H9 (cell line): ENCODE measurements at regions not wholly inside any gene's neighbourhood (a gene's known extent, or its start where the extent isn't known, plus 50 kb on each side); places are given as distances from the start of the nearest gene placed in this dataset.

Source experiments
- DNase-seq: peaks from one replicate; pipeline ENCODE4 v3.0.0-alpha.2; 2017
- H2AFZ ChIP-seq: one replicate; pipeline ENCODE4 v1.6.1; 2013; ENCODE audit warnings: mild to moderate bottlenecking, low read length, control low read depth, moderate library complexity
- H2AK5ac ChIP-seq: 2 replicates; pipeline ENCODE4 v1.6.1; 2013; ENCODE audit warnings: low read length, control low read depth, mixed read lengths; ENCODE audit not compliant: insufficient read length
- H2BK120ac ChIP-seq: one replicate; pipeline ENCODE4 v1.6.1; 2013; ENCODE audit warnings: low read depth, mild to moderate bottlenecking, low read length, control low read depth, inconsistent platforms; ENCODE audit not compliant: poor library complexity, severe bottlenecking
- H2BK12ac ChIP-seq: 2 replicates; pipeline ENCODE4 v1.6.1; 2013; ENCODE audit warnings: low read length, control low read depth, mixed read lengths, low read depth; ENCODE audit not compliant: insufficient read length
- H2BK15ac ChIP-seq: 2 replicates; pipeline ENCODE4 v1.6.1; 2013; ENCODE audit warnings: low read depth, low read length, control low read depth
- H2BK20ac ChIP-seq: one replicate; pipeline ENCODE4 v1.6.1; 2013; ENCODE audit warnings: low read depth, mild to moderate bottlenecking, low read length, control low read depth, inconsistent platforms; ENCODE audit not compliant: poor library complexity, severe bottlenecking
- H2BK5ac ChIP-seq: 2 replicates; pipeline ENCODE4 v1.6.1; 2013; ENCODE audit warnings: low read length, control low read depth, mixed read lengths; ENCODE audit not compliant: insufficient read length
- H3K14ac ChIP-seq: 2 replicates; pipeline ENCODE4 v1.6.1; 2013; ENCODE audit warnings: low read length, control low read depth; ENCODE audit not compliant: insufficient read depth
- H3K18ac ChIP-seq: 2 replicates; pipeline ENCODE4 v1.6.1; 2013; ENCODE audit warnings: low read depth, mild to moderate bottlenecking, mixed read lengths, low read length, control low read depth; ENCODE audit not compliant: insufficient read length
- H3K23ac ChIP-seq: 2 replicates; pipeline ENCODE4 v1.6.1; 2013; ENCODE audit warnings: low read length, control low read depth, mixed read lengths, low read depth; ENCODE audit not compliant: insufficient read length
- H3K23me2 ChIP-seq: 2 replicates; pipeline ENCODE4 v1.6.1; 2013; ENCODE audit warnings: low read depth, mild to moderate bottlenecking, mixed read lengths, low read length, control low read depth; ENCODE audit not compliant: insufficient read length, poor library complexity, severe bottlenecking
- H3K27ac ChIP-seq: 2 replicates; pipeline ENCODE4 v1.5.1; 2013; ENCODE audit warnings: low read length, control low read depth, mixed read lengths, low read depth; ENCODE audit not compliant: insufficient read length
- H3K27me3 ChIP-seq: 2 replicates; pipeline ENCODE4 v1.6.1; 2013; ENCODE audit warnings: low read length, control low read depth, inconsistent platforms; ENCODE audit not compliant: insufficient read depth
- H3K4ac ChIP-seq: 2 replicates; pipeline ENCODE4 v1.6.1; 2013; ENCODE audit warnings: low read depth, mild to moderate bottlenecking, control low read depth, inconsistent platforms, low read length, moderate library complexity
- H3K4me1 ChIP-seq: 2 replicates; pipeline ENCODE4 v1.6.1; 2013; ENCODE audit warnings: low read length, control low read depth, inconsistent platforms; ENCODE audit not compliant: insufficient read depth
- H3K4me2 ChIP-seq: 2 replicates; pipeline ENCODE4 v1.6.1; 2013; ENCODE audit warnings: low read length, control low read depth, mixed read lengths; ENCODE audit not compliant: insufficient read length, insufficient read depth
- H3K56ac ChIP-seq: 2 replicates; pipeline ENCODE4 v1.6.1; 2013; ENCODE audit warnings: low read depth, mild to moderate bottlenecking, mixed read lengths, low read length, control low read depth; ENCODE audit not compliant: insufficient read length
- H3K79me1 ChIP-seq: 2 replicates; pipeline ENCODE4 v1.6.1; 2013; ENCODE audit warnings: low read depth, mild to moderate bottlenecking, moderate library complexity, low read length, control low read depth, inconsistent platforms; ENCODE audit not compliant: insufficient read depth, poor library complexity, severe bottlenecking
- H3K79me2 ChIP-seq: 2 replicates; pipeline ENCODE4 v1.6.1; 2013; ENCODE audit warnings: low read length, control low read depth, inconsistent platforms; ENCODE audit not compliant: insufficient read depth
- H3K9ac ChIP-seq: 2 replicates; pipeline ENCODE4 v1.6.1; 2013; ENCODE audit warnings: low read length, control low read depth, mixed read lengths; ENCODE audit not compliant: insufficient read length; ENCODE audit errors: extremely low read depth
- H3K9me3 ChIP-seq: one replicate; pipeline ENCODE4 v1.6.1; 2013; ENCODE audit warnings: low read depth, low read length, inconsistent platforms; ENCODE audit not compliant: control insufficient read depth
- H3T11ph ChIP-seq: one replicate; pipeline ENCODE4 v1.6.1; 2013; ENCODE audit warnings: mild to moderate bottlenecking, low read length, control low read depth, inconsistent platforms
- H4K20me1 ChIP-seq: one replicate; pipeline ENCODE4 v1.6.1; 2013; ENCODE audit not compliant: control insufficient read depth, insufficient read length, insufficient read depth
- H4K5ac ChIP-seq: 2 replicates; pipeline ENCODE4 v1.6.1; 2013; ENCODE audit warnings: low read depth, mild to moderate bottlenecking, mixed read lengths, low read length, control low read depth; ENCODE audit not compliant: insufficient read length
- H4K8ac ChIP-seq: replicated peaks from 2 replicates; pipeline ENCODE4 v1.6.1; 2013; ENCODE audit warnings: low read length, control low read depth, mixed read lengths, low read depth; ENCODE audit not compliant: insufficient read length
- H4K91ac ChIP-seq: 2 replicates; pipeline ENCODE4 v1.6.1; 2013; ENCODE audit warnings: low read depth, mild to moderate bottlenecking, moderate library complexity, mixed read lengths, low read length, control low read depth; ENCODE audit not compliant: insufficient read length
- H3K27ac Mint-ChIP-seq, 3 experiments: 2 replicates in 2 of 3; 3 replicates in 1 of 3; pipeline ENCODE4 v1.8.0; 2020 to 2021; ENCODE audit warnings: mixed read lengths in 3 of 3, mild to moderate bottlenecking in 1 of 3, moderate library complexity in 1 of 3
- H3K27me3 Mint-ChIP-seq: 2 replicates; pipeline ENCODE4 v1.8.0; 2021; ENCODE audit warnings: low read depth, mild to moderate bottlenecking, moderate library complexity, mixed read lengths
- H3K36me3 Mint-ChIP-seq, 3 experiments: 2 replicates in 2 of 3; 3 replicates in 1 of 3; pipeline ENCODE4 v1.8.0; 2020 to 2021; ENCODE audit warnings: low read depth in 3 of 3, mixed read lengths in 3 of 3; ENCODE audit not compliant: insufficient read depth in 1 of 3
- H3K4me1 Mint-ChIP-seq, 2 experiments: 2 replicates each; pipeline ENCODE4 v1.8.0; 2020; ENCODE audit warnings: mixed read lengths in 2 of 2
- H3K4me3 Mint-ChIP-seq, 2 experiments: 2 replicates in 1 of 2; 3 replicates in 1 of 2; pipeline ENCODE4 v1.8.0; 2020 to 2021; ENCODE audit warnings: mild to moderate bottlenecking in 2 of 2, mixed read lengths in 2 of 2, moderate library complexity in 1 of 2
- H3K9me3 Mint-ChIP-seq, 2 experiments: 2 replicates in 1 of 2; 3 replicates in 1 of 2; pipeline ENCODE4 v1.8.0; 2020; ENCODE audit warnings: mild to moderate bottlenecking in 2 of 2, mixed read lengths in 2 of 2, moderate library complexity in 1 of 2
- CTCF ChIP-seq: fragments of 200-600 bp; sonication (generic); conservative IDR thresholded peaks from 3 replicates; pipeline ENCODE4 v1.8.0; 2021; ENCODE audit warnings: antibody characterized with exemption, mild to moderate bottlenecking

- H2BK15ac ChIP-seq = no peak overlapping the region
- no peak overlapping the region for H2BK20ac ChIP-seq
- H2BK5ac ChIP-seq = no peak overlapping the region
- H3K23me2 ChIP-seq = no peaks in the 10 kb centered on the region
- H4K20me1 ChIP-seq = no peaks in the 10 kb centered on the region
- no peak overlapping the region for H2AFZ ChIP-seq
- H3K4me3 Mint-ChIP-seq = no peak overlapping the region
- no peaks in the 10 kb centered on the region for H3K36me3 Mint-ChIP-seq
- H3K18ac ChIP-seq = no peak overlapping the region
- no peak overlapping the region for H2AK5ac ChIP-seq
- no peak overlapping the region for H3K23ac ChIP-seq
- no peak overlapping the region for H4K8ac ChIP-seq
- H3K27me3 Mint-ChIP-seq = no peaks in the 10 kb centered on the region
- no peak overlapping the region for H3K4ac ChIP-seq
- H3K4me1 Mint-ChIP-seq = no peaks in the 10 kb centered on the region
- no peak overlapping the region for H2BK120ac ChIP-seq
- H3K9ac ChIP-seq = no peak overlapping the region
- H3K4me1 ChIP-seq = no peaks in the 10 kb centered on the region
- no peaks in the 10 kb centered on the region for H3K27me3 ChIP-seq
- H3K79me1 ChIP-seq = no peaks in the 10 kb centered on the region
- H4K5ac ChIP-seq = no peak overlapping the region
- H3K14ac ChIP-seq = no peak overlapping the region
- no peak overlapping the region for H3K56ac ChIP-seq
- H3K79me2 ChIP-seq = no peaks in the 10 kb centered on the region
- H3T11ph ChIP-seq = no peak overlapping the region
- no peaks in the 10 kb centered on the region for H3K9me3 ChIP-seq
- H3K9me3 Mint-ChIP-seq = no peaks in the 10 kb centered on the region
- no peak overlapping the region for H3K27ac ChIP-seq
- H3K4me2 ChIP-seq = no peak overlapping the region
- no peak overlapping the region for H2BK12ac ChIP-seq
- H4K91ac ChIP-seq = no peak overlapping the region
- TF ChIP-seq CTCF = no peak
- DNase-seq = no peak
- no peak overlapping the region for H3K27ac Mint-ChIP-seq
These were observed 154.8 kb upstream of the ROBO1 start for GRCh38 chr3:79922633-79923032.
